ENCODE measurements at regions not wholly inside any gene's neighbourhood (a gene's known extent, or its start where the extent isn't known, plus 50 kb on each side); places are given as distances from the start of the nearest gene placed in this dataset.

DNA sequence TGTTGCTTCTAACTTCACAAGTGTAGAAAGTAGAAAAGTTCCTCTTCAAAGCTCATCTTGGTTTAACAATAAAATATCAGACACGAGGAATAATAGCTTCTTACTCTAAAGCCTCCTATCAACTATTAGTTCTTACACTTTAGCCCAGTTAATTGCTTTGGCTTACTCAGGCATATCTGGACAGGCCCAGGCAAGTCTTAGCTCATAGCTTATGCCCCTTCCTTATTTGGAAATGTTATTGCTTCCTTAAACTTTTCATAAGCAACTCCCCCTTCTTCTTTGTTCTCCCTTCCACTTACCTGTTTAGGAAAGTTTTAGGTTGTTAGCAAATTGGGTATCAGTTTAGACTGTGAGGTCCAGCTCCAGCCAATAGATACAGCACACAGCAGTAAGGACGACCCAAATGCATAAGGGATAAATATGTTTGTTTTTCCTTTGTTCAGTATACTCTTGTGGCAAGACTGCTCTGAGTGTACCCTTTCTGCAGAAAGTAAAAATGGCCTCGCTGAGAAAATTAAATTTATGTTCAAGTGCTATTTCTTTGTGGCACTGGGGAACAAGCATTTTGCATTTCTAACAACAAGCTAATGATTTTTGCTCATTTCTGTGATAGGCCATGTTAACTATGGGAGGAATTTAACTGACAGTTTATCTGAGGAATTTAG is 162.1 kb downstream of the SMC2 start:
- no peaks in the 10 kb centered on the region for H3K9me3 ChIP-seq (replicated peaks; ENCODE audit: control insufficient read depth, insufficient read depth, low read length)
- no peak for DNase-seq (ENCODE audit: low read depth, low spot score)
- no peaks in the 10 kb centered on the region for H3K27me3 ChIP-seq (ENCODE audit: control insufficient read depth in 2 of 2, insufficient read depth in 2 of 2, low read length in 2 of 2)
- ChIA-PET CTCF (no interaction called here), POLR2A (no interaction called here)
- H2AFZ ChIP-seq (ENCODE audit: low read depth, low read length) = no peak overlapping the region
- H3K27ac ChIP-seq (ENCODE audit: insufficient read depth, low read depth, low read length) = no peak overlapping the region
- no peaks in the 10 kb centered on the region for H3K4me1 ChIP-seq (ENCODE audit: control insufficient read depth, extremely low read depth, insufficient read depth, low read length)
- H3K4me2 ChIP-seq (ENCODE audit: insufficient read depth, low read length) = no peak overlapping the region
- H3K9me1 ChIP-seq (replicated peaks; ENCODE audit: control insufficient read depth, extremely low read depth, insufficient read depth, low read length) = no peaks in the 10 kb centered on the region
- H3K36me3 ChIP-seq (ENCODE audit: control insufficient read depth in 2 of 2, extremely low read depth in 1 of 2, insufficient read depth in 2 of 2, low read length in 2 of 2) = no peaks in the 10 kb centered on the region
- intact Hi-C loops (cut with micrococcal nuclease) (no loop called here), dilution Hi-C loops (cut with MboI; ENCODE audit: extremely low pct_ligation_motif_present, low sequenced_read_pairs) (no loop called here)
- no peak for TF ChIP-seq POLR2A (IDR thresholded peaks at IDR 0.05; ENCODE audit: low read depth, low read length)
- H3K9ac ChIP-seq (replicated peaks; ENCODE audit: extremely low read depth, insufficient read depth, low read length) = no peak overlapping the region
- no peak overlapping the region for H3K4me3 ChIP-seq (replicated peaks in 1 of 3; ENCODE audit: insufficient read depth in 1 of 3, low read depth in 1 of 3, low read length in 3 of 3)
- no peaks in the 10 kb centered on the region for H4K20me1 ChIP-seq (replicated peaks; ENCODE audit: control insufficient read depth, extremely low read depth, insufficient read depth, low read length)
- BruUV-seq (replicated peaks) = no TSS peak
- FAIRE-seq = no peak
- no peaks in the 10 kb centered on the region for H3K79me2 ChIP-seq (ENCODE audit: control insufficient read depth, insufficient read depth, low read length)

DNA sequence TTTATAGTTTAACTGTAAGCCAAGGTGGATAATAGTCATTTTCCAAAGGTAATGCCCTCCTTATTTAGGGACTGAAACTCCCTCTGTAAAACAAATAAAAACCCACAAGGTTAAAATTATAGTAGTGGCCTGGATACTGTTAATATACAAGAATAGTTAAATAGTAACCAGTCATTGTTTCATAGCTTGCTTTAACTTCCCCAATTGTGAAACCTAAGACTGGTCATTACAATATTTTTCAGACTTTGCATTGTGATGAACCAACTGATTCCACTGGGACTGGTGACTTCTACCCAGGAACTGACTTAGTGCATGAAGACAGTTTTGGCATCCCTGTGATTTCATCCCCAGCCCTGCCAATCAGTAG is 162.6 kb downstream of the SMC2 start:
- dilution Hi-C loops (cut with MboI; ENCODE audit: extremely low pct_ligation_motif_present, low sequenced_read_pairs) = no loop called here

More for the DNA sequence above, 162.6 kb downstream of the SMC2 start:
- Histone ChIP-seq H3K27me3 (ENCODE audit: control insufficient read depth in 2 of 2, insufficient read depth in 2 of 2, low read length in 2 of 2) (no peaks in the 10 kb centered on the region), H3K9me1 (replicated peaks; ENCODE audit: control insufficient read depth, extremely low read depth, insufficient read depth, low read length) (no peaks in the 10 kb centered on the region), H3K9ac (replicated peaks; ENCODE audit: extremely low read depth, insufficient read depth, low read length) (no peak overlapping the region), H2AFZ (ENCODE audit: low read depth, low read length) (no peak overlapping the region), H3K79me2 (ENCODE audit: control insufficient read depth, insufficient read depth, low read length) (no peaks in the 10 kb centered on the region), H3K27ac (ENCODE audit: insufficient read depth, low read depth, low read length) (no peak overlapping the region), H4K20me1 (replicated peaks; ENCODE audit: control insufficient read depth, extremely low read depth, insufficient read depth, low read length) (no peaks in the 10 kb centered on the region), H3K4me2 (ENCODE audit: insufficient read depth, low read length) (no peak overlapping the region), H3K4me1 (ENCODE audit: control insufficient read depth, extremely low read depth, insufficient read depth, low read length) (no peaks in the 10 kb centered on the region), H3K36me3 (ENCODE audit: control insufficient read depth in 2 of 2, extremely low read depth in 1 of 2, insufficient read depth in 2 of 2, low read length in 2 of 2) (no peaks in the 10 kb centered on the region), H3K9me3 (replicated peaks; ENCODE audit: control insufficient read depth, insufficient read depth, low read length) (no peaks in the 10 kb centered on the region), H3K4me3 (replicated peaks in 1 of 3; ENCODE audit: insufficient read depth in 1 of 3, low read depth in 1 of 3, low read length in 3 of 3) (no peak overlapping the region)
- DNase-seq (ENCODE audit: low read depth, low spot score) = no peak
- no peak for FAIRE-seq
- ChIA-PET CTCF (no interaction called here), POLR2A (no interaction called here)
- TF ChIP-seq FOS (IDR thresholded peaks at IDR 0.05; ENCODE audit: borderline replicate concordance, insufficient read depth, low read length) (no peak), JUN (IDR thresholded peaks at IDR 0.05; ENCODE audit: borderline replicate concordance, insufficient read depth, insufficient read length, low read depth) (no peak), GATA2 (IDR thresholded peaks at IDR 0.05; ENCODE audit: insufficient read depth, insufficient read length, low read depth, low read length) (no peak), MYC (IDR thresholded peaks at IDR 0.05; ENCODE audit: low read depth, low read length) (no peak), POLR2A (IDR thresholded peaks at IDR 0.05; ENCODE audit: low read depth, low read length) (no peak), POLR2AphosphoS5 (IDR thresholded peaks at IDR 0.05; ENCODE audit: insufficient read depth, low read depth, low read length) (no peak), EZH2 (IDR thresholded peaks at IDR 0.05; ENCODE audit: borderline replicate concordance, low read depth, low read length, severe bottlenecking) (no peak)
- TF ChIP-seq, protein P1, sequence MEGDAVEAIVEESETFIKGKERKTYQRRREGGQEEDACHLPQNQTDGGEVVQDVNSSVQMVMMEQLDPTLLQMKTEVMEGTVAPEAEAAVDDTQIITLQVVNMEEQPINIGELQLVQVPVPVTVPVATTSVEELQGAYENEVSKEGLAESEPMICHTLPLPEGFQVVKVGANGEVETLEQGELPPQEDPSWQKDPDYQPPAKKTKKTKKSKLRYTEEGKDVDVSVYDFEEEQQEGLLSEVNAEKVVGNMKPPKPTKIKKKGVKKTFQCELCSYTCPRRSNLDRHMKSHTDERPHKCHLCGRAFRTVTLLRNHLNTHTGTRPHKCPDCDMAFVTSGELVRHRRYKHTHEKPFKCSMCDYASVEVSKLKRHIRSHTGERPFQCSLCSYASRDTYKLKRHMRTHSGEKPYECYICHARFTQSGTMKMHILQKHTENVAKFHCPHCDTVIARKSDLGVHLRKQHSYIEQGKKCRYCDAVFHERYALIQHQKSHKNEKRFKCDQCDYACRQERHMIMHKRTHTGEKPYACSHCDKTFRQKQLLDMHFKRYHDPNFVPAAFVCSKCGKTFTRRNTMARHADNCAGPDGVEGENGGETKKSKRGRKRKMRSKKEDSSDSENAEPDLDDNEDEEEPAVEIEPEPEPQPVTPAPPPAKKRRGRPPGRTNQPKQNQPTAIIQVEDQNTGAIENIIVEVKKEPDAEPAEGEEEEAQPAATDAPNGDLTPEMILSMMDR (IDR thresholded peaks at IDR 0.05; ENCODE audit: extremely low read depth in 1 of 2, insufficient read depth in 1 of 2, low read depth in 1 of 2, low read length in 2 of 2) = no peak
- TF ChIP-seq, protein P2, sequence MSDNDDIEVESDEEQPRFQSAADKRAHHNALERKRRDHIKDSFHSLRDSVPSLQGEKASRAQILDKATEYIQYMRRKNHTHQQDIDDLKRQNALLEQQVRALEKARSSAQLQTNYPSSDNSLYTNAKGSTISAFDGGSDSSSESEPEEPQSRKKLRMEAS (IDR thresholded peaks at IDR 0.05; ENCODE audit: insufficient read depth, insufficient read length) = no peak
- intact Hi-C loops (cut with micrococcal nuclease) = no loop called here
- BruUV-seq (replicated peaks) = no TSS peak

All from endothelial cell of umbilical vein (primary cell).